Keratinocyte (primary cell): ENCODE measurements at regions not wholly inside any gene's neighbourhood (a gene's known extent, or its start where the extent isn't known, plus 50 kb on each side); places are given as distances from the start of the nearest gene placed in this dataset.

ENCODE experiments used
- CTCF ChIP-seq, 3 experiments: IDR thresholded peaks in 1 of 3; conservative IDR thresholded peaks in 1 of 3; optimal IDR thresholded peaks in 1 of 3; 2 replicates in 2 of 3; 3 replicates in 1 of 3; pipeline versions ENCODE3 to v1.5.1; 2011; ENCODE audit warnings: low read length in 3 of 3, mild to moderate bottlenecking in 3 of 3, moderate library complexity in 2 of 3, control low read depth in 1 of 3, inconsistent platforms in 1 of 3; ENCODE audit not compliant: insufficient read depth in 2 of 3; ENCODE audit errors: extremely low read depth in 1 of 3
- EZH2 ChIP-seq: IDR thresholded peaks from one replicate; pipeline ENCODE4 v1.6.1; 2012; ENCODE audit warnings: inconsistent platforms, mild to moderate bottlenecking, low read length, moderate library complexity

GRCh38 chr6:54654381-54654780 lies 192.2 kb upstream of the FAM83B start:
- no peak for TF ChIP-seq CTCF (optimal IDR thresholded peaks at IDR 0.05 in 1 of 3, IDR thresholded peaks at IDR 0.05 in 1 of 3, conservative IDR thresholded peaks at IDR 0.05 in 1 of 3; ENCODE audit: extremely low read depth in 1 of 3, insufficient read depth in 2 of 3, low read length in 3 of 3)
- no peak for TF ChIP-seq EZH2
